ENCODE measurements at regions not wholly inside any gene's neighbourhood (a gene's known extent, or its start where the extent isn't known, plus 50 kb on each side); places are given as distances from the start of the nearest gene placed in this dataset.

DNA sequence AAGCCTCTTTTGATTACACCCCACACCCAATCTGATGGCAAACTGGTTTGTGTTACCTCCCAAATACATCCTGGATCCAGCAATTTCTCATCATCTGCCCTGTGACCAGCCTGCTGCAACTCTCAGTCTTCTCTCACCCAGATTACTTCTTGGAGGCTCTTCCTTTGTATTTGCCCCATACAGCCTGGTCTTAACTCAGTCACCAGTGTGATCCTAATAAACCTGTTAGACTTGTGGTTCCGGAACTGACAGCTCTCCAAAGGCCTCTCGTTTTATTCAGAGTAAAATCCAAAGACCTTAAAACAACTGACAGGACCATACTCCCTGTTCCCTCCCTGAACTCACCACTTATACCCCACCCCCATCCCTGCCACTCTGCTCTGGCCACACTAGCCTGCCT, 228.2 kb upstream of the PAPPA start:
- peaks cover 4% of the 10 kb centered on the region for H3K9me3 Mint-ChIP-seq
- no peaks in the 10 kb centered on the region for H3K4me1 Mint-ChIP-seq
- H3K4me3 Mint-ChIP-seq, result no peak overlapping the region
- ATAC-seq (no peak), DNase-seq (ENCODE audit: low spot score in 2 of 2) (no peak)
- no peaks in the 10 kb centered on the region for H3K36me3 Mint-ChIP-seq
- no peak overlapping the region for H3K27ac Mint-ChIP-seq

DNA sequence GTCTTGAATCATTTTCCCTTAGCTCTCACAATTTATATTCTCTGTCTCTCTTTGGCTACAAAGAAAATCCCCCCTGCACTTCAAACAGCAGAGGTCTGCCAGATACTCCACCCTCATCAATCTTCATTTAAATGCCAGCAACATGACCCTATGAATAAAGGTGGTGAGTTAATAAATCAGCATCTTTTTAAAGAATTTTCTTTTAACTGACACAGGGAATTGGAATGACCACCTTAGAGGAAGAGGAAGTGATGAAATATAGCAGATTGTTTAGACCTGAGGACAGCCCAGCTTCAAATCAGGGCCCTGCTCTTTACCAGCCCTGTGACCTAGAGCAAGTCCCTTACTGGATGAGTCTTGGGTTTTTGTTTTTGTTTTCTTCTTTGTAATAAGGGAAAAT, 223.1 kb upstream of the PAPPA start:
- peaks cover 4% of the 10 kb centered on the region for H3K9me3 Mint-ChIP-seq
- DNase-seq (ENCODE audit: low spot score in 2 of 2), result no peak

DNA sequence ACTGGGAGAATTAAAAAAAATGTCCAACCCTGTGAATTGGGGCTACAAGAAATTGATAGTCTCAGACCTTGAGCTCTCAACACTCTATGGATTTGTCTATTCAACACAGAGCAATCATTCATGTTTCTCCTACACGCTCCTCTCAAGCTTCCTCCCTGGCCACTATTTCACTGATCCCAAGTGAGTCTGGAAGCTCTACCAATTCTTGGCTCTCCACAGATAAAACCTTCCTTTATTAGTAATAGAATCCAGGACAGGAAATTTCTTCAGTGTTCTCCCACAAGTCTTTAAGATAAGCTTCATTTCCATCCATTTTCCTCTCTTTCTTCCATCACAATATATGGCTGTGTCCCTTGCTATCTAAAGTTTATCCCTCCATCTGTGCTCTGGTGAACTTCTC, 215.1 kb upstream of the PAPPA start:
- Mint-ChIP-seq H3K27ac (no peak overlapping the region), H3K4me3 (no peak overlapping the region), H3K36me3 (no peaks in the 10 kb centered on the region), H3K9me3 (peaks cover 13% of the 10 kb centered on the region), H3K4me1 (no peaks in the 10 kb centered on the region)
- DNase-seq (ENCODE audit: low spot score in 2 of 2) (no peak), ATAC-seq (no peak)

More for the DNA sequence above, 223.1 kb upstream of the PAPPA start:
- H3K27ac Mint-ChIP-seq, result no peak overlapping the region
- H3K4me3 Mint-ChIP-seq, result no peak overlapping the region
- H3K4me1 Mint-ChIP-seq, result no peaks in the 10 kb centered on the region
- no peaks in the 10 kb centered on the region for H3K36me3 Mint-ChIP-seq
- ATAC-seq, result no peak

DNA sequence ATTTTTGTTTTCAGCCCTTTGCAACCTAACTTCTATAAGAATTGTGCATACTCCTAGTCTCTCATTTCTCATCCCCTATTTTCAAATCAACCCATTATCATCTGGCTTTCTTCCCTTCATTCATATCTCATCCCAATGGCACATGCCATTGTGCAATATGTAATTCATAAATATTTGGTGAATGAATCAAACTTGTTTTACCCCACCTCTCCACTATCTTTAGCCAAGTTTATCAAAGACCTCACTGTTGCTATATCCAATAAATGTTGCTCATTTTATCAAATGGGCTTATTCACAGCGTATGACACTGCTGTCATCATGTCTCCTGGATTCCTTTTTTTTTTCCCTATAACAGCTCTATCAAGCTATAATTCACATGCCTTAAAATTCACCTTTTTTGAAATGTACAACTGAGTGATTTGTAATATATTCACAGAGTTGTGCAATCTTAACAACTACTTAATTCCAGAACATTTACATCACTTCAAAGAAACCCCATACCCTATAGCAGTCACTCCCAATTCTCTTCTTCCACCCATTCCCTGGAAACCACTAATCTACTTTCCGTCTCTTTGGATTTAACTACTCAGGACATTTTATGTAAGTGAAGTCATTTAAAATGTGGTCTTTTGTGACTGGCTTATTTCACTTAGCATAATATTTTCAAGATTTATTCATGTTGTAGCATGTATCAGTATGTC, 214.4 kb upstream of the PAPPA start:
- H3K27ac Mint-ChIP-seq, result no peak overlapping the region
- no peak for DNase-seq (ENCODE audit: low spot score in 2 of 2)
- no peak overlapping the region for H3K4me3 Mint-ChIP-seq
- peaks cover 13% of the 10 kb centered on the region for H3K9me3 Mint-ChIP-seq
- no peaks in the 10 kb centered on the region for H3K4me1 Mint-ChIP-seq
- no peaks in the 10 kb centered on the region for H3K36me3 Mint-ChIP-seq
- ATAC-seq, result no peak

DNA sequence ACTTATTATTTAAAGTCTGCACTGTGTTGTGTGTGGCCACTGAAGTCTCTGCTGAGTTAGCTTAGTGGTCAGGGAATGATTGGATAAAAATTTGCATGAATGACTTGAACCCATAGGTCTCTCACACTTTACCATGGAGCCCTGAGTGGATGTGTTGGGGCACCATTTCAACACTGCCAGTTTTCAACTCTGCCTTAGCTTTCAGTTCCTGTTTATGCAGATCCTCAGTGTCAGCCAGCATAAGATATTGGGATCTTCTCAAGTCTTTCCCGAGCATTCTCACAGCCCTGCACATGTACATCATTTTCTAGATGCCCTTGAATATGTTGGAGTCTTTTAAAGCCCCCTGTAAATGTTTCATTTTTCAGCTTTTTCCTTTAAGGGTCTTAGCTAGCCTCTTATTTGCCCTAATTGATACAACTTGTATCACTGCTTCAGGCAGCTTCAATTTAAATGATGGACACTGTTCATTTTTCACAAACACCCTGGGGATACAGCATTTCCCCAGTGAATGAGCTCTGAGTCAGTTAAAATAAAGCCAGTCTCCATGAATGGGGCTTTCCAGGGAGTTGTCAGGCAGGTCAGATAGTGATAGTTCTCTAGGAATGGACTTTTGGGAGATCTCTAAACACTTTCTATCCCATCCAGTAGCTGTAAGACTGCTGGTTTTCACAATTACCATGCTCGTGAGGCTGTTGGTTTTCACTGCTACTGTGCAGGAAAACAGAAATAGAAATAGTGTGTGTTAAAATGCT, 211.9 kb upstream of the PAPPA start:
- no peak for ATAC-seq
- Mint-ChIP-seq H3K27ac (no peak overlapping the region), H3K4me3 (no peak overlapping the region), H3K36me3 (no peaks in the 10 kb centered on the region), H3K9me3 (peaks cover 13% of the 10 kb centered on the region), H3K4me1 (no peaks in the 10 kb centered on the region)
- DNase-seq (ENCODE audit: low spot score in 2 of 2), result no peak

DNA sequence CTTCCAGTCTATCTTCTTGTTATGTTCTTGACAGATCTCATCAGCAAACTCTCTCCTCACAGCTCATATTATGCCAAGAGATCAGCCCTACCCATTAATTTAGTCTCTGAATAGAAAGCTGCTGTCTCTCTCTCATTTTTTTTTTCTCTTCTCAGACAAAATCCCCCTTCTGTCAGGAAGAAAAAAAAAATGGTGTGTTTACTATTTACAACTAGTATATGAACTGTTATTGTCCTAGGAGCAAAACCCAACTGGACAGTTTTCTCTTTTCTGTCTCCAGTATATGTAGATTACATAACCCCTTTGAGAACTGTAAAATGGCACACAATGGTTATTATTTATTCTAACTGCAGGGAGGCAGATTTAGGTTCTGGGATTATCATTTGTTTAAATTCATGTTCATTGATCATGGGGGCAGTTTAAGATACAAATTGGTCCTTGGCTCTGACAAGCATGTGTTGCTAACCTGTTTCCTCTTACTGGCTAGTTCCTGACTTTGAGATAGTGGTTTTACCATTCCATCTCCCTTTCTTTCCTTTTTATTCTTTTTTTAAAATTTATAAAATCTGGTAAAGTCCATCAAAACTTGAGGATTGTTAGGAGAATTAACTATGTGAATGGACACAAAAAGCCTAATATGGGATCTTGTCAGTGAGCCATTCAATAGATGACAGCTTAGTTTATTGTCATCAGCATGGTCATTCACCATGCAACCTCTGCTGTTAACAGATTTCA, 210.0 kb upstream of the PAPPA start:
- H3K36me3 Mint-ChIP-seq, result no peaks in the 10 kb centered on the region
- DNase-seq (ENCODE audit: low spot score in 2 of 2) (no peak), ATAC-seq (no peak)
- peaks cover 12% of the 10 kb centered on the region for H3K9me3 Mint-ChIP-seq
- H3K4me3 Mint-ChIP-seq, result no peak overlapping the region
- H3K4me1 Mint-ChIP-seq, result no peaks in the 10 kb centered on the region
- no peak overlapping the region for H3K27ac Mint-ChIP-seq

DNA sequence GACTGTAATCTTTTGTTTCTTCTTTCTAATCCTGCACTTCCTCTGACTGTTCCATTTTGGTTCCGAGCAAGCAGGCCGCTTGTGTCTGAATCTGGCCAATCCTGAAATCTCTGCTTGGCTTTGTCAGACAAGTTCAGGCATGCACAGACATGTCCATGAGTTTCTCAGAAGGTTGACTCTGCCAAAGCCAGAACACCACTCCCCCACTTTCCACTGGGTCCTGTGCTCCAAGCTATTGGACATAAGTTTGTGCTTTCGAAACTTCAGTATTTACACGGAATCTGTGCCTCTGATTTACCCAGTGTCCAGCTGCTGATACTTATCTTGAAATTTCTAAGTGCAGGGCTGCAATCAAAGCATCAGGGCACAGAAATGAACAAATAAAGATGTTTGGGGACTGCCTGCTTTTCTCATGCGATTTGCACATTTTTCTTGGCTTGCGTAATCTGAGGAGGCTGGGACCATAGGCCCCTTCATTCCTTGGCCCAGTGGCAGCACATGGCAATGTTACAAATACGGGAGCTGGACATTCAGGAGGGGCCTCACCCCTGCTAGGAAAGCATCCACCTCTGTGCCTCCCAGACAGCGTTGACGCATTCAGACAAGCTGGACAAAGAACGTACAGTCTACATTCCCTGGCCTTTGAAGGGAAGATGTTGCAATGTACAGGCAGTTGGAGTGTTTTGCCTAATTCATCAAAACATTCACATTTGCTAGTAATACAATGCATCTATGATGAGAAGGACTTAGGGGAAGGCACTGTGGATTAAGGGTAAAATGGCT, 209.2 kb upstream of the PAPPA start:
- Mint-ChIP-seq H3K27ac (no peak overlapping the region), H3K9me3 (peaks cover 8% of the 10 kb centered on the region), H3K4me3 (no peak overlapping the region), H3K4me1 (no peaks in the 10 kb centered on the region), H3K36me3 (no peaks in the 10 kb centered on the region)
- ATAC-seq (no peak), DNase-seq (ENCODE audit: low spot score in 2 of 2) (no peak)

DNA sequence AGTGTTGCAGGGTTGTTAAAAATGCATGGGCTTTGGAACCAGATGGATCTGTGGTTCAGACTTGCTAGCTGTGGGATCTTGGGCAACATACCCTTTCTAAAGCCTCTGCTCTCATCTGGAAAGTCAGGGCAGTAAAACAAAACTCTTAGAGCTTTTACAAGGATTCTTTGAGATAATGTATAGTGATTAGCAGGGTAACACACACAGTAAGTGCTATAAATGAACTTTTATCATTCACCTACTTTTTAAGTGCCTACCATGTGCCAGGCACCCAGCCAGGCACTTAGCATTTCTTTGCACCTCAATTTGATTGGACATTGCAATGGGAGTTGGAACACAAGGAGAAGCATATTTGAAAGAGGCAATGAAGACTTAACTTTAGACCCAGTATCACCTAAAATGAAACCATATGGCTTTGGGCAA, 208.6 kb upstream of the PAPPA start:
- no peaks in the 10 kb centered on the region for H3K4me1 Mint-ChIP-seq
- no peaks in the 10 kb centered on the region for H3K36me3 Mint-ChIP-seq
- H3K4me3 Mint-ChIP-seq, result no peak overlapping the region
- DNase-seq (ENCODE audit: low spot score in 2 of 2) (no peak), ATAC-seq (no peak)
- H3K27ac Mint-ChIP-seq, result no peak overlapping the region
- peaks cover 6% of the 10 kb centered on the region for H3K9me3 Mint-ChIP-seq

DNA sequence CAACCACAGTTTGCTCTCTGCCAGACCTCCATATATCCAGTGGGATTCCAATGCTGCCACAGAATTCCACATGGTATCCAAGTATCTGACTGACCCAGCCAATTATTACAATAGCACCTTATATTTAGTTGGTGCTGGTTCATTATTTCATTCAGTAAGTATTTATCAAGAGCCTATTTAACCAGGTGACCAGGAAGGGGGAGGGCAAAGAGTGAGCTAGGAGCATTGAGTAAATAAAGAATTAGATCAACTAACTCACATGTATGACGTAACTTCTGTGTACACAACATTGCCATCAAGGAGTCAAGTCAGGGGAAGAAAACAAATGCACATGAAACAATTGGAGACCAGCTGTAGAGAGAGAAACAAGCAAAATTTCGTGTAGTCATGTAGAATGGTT, 207.1 kb upstream of the PAPPA start:
- no peak for ATAC-seq
- no peak overlapping the region for H3K27ac Mint-ChIP-seq

DNA sequence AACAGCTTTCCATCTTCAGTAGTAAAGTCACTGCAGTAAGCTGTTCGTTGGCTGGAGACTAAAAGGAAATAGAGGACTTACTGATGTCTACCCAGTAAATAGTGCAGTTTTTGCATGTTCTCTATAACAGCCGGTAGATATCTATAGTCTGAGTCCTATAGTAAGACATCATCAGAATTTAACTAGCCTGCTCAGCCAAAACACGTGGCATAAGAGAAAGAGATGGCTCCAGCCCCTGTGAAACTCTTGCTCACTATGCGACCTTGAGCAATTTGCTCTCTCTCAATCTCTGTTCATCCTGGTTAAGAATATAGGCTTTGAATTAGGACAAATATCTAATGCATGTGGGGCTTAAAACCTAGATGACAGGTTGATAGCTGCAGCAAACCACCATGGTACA, 201.6 kb upstream of the PAPPA start:
- no peak for ATAC-seq
- no peak for DNase-seq (ENCODE audit: low spot score in 2 of 2)
- no peaks in the 10 kb centered on the region for H3K4me1 Mint-ChIP-seq
- peaks cover 7% of the 10 kb centered on the region for H3K9me3 Mint-ChIP-seq
- no peak overlapping the region for H3K27ac Mint-ChIP-seq
- H3K36me3 Mint-ChIP-seq, result no peaks in the 10 kb centered on the region
- H3K4me3 Mint-ChIP-seq, result no peak overlapping the region

More for the DNA sequence above, 207.1 kb upstream of the PAPPA start:
- Mint-ChIP-seq H3K4me1 (no peaks in the 10 kb centered on the region), H3K36me3 (no peaks in the 10 kb centered on the region), H3K9me3 (peaks cover 6% of the 10 kb centered on the region), H3K4me3 (no peak overlapping the region)
- DNase-seq (ENCODE audit: low spot score in 2 of 2), result no peak

DNA sequence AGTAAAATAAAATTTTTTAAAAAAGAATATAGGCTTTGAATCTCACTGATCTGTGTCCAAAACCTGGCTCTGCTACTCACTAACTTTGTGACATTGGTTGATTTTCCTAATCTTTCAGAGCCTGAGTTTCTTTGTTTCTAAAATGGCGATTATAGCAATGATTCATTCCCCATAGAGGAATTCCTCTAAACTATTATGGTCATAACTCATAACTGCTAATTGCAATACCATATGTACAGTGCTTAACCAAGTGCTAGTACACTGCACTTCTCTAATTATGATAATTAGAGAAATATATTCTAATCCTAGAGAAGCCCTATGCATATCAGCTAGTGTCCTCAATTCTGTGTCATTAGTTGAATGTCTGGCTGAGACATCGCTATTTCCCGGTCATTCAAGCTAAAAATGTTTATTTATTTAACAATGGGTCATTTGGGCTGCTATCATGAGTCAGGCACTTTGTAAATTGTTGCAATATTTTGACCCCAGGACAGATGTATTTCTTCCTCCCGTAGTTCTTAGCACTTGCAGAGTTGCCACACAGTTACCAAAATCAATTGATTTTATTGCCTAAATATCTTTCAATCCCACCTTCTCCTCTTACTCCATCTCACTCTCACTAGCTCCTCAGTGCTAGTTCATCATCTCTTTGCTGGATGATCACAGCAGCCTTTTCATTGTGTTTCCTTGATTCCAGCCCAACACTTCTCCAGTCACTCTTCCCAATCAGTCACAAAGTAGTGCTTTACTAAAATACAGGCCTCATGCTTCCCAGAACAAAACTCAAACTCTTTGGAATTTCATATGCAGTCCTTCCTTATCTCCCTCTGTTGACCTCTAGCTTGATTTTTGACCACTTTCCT, 200.9 kb upstream of the PAPPA start:
- Mint-ChIP-seq H3K27ac (no peak overlapping the region), H3K9me3 (peaks cover 7% of the 10 kb centered on the region), H3K36me3 (no peaks in the 10 kb centered on the region), H3K4me3 (no peak overlapping the region), H3K4me1 (no peaks in the 10 kb centered on the region)
- DNase-seq (ENCODE audit: low spot score in 2 of 2), result no peak
- no peak for ATAC-seq

DNA sequence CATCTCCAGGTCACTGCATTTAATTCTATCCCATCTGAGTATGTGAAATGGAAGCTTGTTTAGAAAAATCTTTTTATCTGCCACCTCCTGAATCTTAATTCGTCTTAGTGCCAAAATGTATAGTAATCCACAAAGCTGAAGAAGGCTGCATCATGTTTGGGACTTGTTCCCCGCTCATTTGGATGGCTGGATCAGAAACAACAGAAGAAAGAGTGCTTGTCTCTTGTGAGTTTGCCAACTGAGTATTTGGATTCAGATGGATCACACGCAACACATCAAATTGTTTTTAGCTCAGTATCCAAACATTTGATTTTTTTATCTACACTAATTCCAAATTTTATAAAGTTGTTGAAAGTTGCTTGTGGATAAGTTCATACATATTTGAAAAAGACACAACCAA, 197.2 kb upstream of the PAPPA start:
- Mint-ChIP-seq H3K9me3 (peaks cover 7% of the 10 kb centered on the region), H3K4me3 (no peak overlapping the region), H3K4me1 (no peaks in the 10 kb centered on the region), H3K36me3 (no peaks in the 10 kb centered on the region), H3K27ac (no peak overlapping the region)
- ATAC-seq (no peak), DNase-seq (ENCODE audit: low spot score in 2 of 2) (no peak)

DNA sequence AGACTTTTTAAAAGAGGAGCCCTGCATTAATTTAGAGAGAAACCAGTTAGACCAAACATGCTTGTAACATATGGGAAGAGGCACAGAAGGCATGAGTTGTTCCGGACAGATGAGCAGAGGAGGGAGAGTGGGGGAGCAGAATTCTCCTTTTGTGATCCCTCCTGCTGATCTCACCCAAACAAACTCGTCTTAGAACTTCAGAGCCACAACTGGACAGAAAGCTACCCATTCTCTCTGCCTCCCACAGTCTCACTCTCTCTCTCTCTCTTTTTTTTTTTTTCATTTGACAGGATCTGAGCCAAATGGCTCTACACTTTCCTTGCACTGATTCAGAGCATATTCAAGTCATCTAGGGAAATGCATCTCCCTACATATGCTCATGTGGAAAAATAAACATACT, 196.0 kb upstream of the PAPPA start:
- H3K27ac Mint-ChIP-seq, result no peak overlapping the region
- H3K4me1 Mint-ChIP-seq, result no peaks in the 10 kb centered on the region
- H3K36me3 Mint-ChIP-seq, result no peaks in the 10 kb centered on the region
- no peak for DNase-seq (ENCODE audit: low spot score in 2 of 2)
- H3K9me3 Mint-ChIP-seq, result peaks cover 9% of the 10 kb centered on the region
- no peak for ATAC-seq
- H3K4me3 Mint-ChIP-seq, result no peak overlapping the region

DNA sequence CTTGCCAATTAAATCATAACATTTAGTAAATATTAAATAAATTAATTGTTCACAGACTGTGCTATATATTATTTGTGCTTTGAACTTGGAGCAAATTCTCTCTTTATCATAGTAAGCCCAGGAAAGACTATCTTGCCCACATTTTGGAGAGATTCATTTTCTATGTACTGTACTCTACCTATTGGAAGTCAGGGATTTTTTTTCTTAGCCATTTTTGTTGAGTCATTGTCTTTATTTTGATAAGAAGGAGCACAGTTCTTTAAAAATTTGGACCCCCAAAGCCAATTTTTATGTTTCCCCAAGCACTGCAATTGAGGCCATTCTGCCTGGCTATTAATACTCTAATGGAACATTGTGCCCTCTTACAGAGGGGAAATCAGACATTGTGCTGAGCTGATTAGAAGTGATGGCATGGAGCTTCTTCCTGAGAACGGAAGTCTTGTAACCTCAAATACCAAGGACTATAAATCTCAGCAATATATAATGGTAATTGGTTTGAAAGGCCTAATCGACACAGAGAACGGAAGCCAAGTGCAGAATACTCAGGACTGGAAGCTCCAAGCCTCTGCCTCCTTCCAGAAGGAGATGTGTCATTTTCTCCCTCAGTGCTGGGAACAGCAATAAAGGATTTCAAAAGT, 188.8 kb upstream of the PAPPA start:
- Mint-ChIP-seq H3K4me1 (no peaks in the 10 kb centered on the region), H3K9me3 (peaks cover 12% of the 10 kb centered on the region)
- no peak for ATAC-seq

More for the DNA sequence above, 188.8 kb upstream of the PAPPA start:
- Mint-ChIP-seq H3K27ac (no peak overlapping the region), H3K4me3 (no peak overlapping the region), H3K36me3 (no peaks in the 10 kb centered on the region)
- no peak for DNase-seq (ENCODE audit: low spot score in 2 of 2)

Measured in stimulated activated effector memory CD8-positive, alpha-beta T cell treated with anti-CD3 and anti-CD28 coated beads, Interleukin-12 subunit alpha, Interleukin-12 subunit beta, amount 100 ng/mL, for 72 hours (primary cell).